GM12878 (cell line): ENCODE measurements at regions not wholly inside any gene's neighbourhood (a gene's known extent, or its start where the extent isn't known, plus 50 kb on each side); places are given as distances from the start of the nearest gene placed in this dataset.

Experiments used
- ATAC-seq: fragments of 200-7000 bp; cut with Tn5 transposase; 3 replicates; pipeline ENCODE4 v1.9.1; 2020; ENCODE audit warnings: mild to moderate bottlenecking, moderate library complexity
- BruUV-seq: library from RNA; stranded (reverse); fragments of 400-500 nt; replicated peaks from 2 replicates; lab custom pipeline; 2021; lab: Mats Ljungman, UMichigan
- CTCF ChIA-PET: fragments of 300-600 bp; sonication (Branson Sonifier 250); formaldehyde crosslinking; extraction: SDS; loops from one replicate; lab custom pipeline; 2021; ENCODE audit warnings: inconsistent platforms; lab: Yijun Ruan, JAX
- POLR2A ChIA-PET: fragments of 350-600 bp; formaldehyde crosslinking; extraction: SDS; loops from one replicate; lab custom pipeline; 2021; ENCODE audit warnings: inconsistent platforms; lab: Charles Lee
- RAD21 ChIA-PET: fragments of 300-600 bp; sonication (Branson Sonifier 250); formaldehyde crosslinking; loops from one replicate; lab custom pipeline; 2023; ENCODE audit warnings: antibody characterized with exemption; ENCODE audit not compliant: unreplicated experiment; lab: Charles Lee
- SMC1A ChIA-PET: fragments of 300-600 bp; sonication (Branson Sonifier 250); formaldehyde crosslinking; loops from one replicate; lab custom pipeline; 2023; ENCODE audit not compliant: unreplicated experiment, uncharacterized antibody; lab: Charles Lee
- DNase-seq: peaks from one replicate; pipeline ENCODE4 v3.0.0-alpha.2; 2011; ENCODE audit warnings: low read depth, low spot score
- FAIRE-seq: peaks from 3 replicates; lab custom pipeline; 2011; peaks lifted over from hg19 to GRCh38; lab: Jason Lieb, UNC
- H2AFZ ChIP-seq: 2 replicates; pipeline ENCODE4 v1.6.0; 2011; ENCODE audit warnings: low read depth, low read length, control low read depth; ENCODE audit not compliant: control insufficient read depth
- H3K27ac ChIP-seq: 2 replicates; pipeline ENCODE4 v1.5.1; 2011; ENCODE audit warnings: control low read depth; ENCODE audit not compliant: control insufficient read depth, insufficient read depth
- H3K27me3 ChIP-seq, 2 experiments: replicated peaks in 1 of 2; 2 replicates each; pipeline versions ENCODE4 v1.6.0 to v1.6.1; 2011; ENCODE audit warnings: low read length in 1 of 2; ENCODE audit not compliant: control insufficient read depth in 2 of 2, insufficient read depth in 2 of 2
- H3K36me3 ChIP-seq, 2 experiments: 2 replicates each; pipeline ENCODE4 v1.5.1; 2011; ENCODE audit warnings: low read length in 1 of 2; ENCODE audit not compliant: control insufficient read depth in 2 of 2, insufficient read depth in 2 of 2
- H3K4me1 ChIP-seq: 2 replicates; pipeline ENCODE4 v1.6.1; 2011; ENCODE audit warnings: mild to moderate bottlenecking, low read length, moderate library complexity, mixed read lengths; ENCODE audit not compliant: control insufficient read depth, insufficient read depth
- H3K4me2 ChIP-seq: 2 replicates; pipeline ENCODE4 v1.6.0; 2011; ENCODE audit warnings: control low read depth; ENCODE audit not compliant: control insufficient read depth, insufficient read depth
- H3K4me3 ChIP-seq: fragments of 200-600 bp; sonication (generic); 2 replicates; pipeline ENCODE4 v1.5.1; 2016
- H3K79me2 ChIP-seq: 2 replicates; pipeline ENCODE4 v1.6.0; 2011; ENCODE audit warnings: low read length; ENCODE audit not compliant: control insufficient read depth, insufficient read depth
- H3K9ac ChIP-seq: 2 replicates; pipeline ENCODE4 v1.8.0; 2011; ENCODE audit warnings: low read length, control low read depth, mixed read lengths; ENCODE audit not compliant: control insufficient read depth, insufficient read depth
- H3K9me3 ChIP-seq: replicated peaks from 3 replicates; pipeline ENCODE4 v1.5.1; 2011; ENCODE audit warnings: mild to moderate bottlenecking, low read length; ENCODE audit not compliant: control insufficient read depth, insufficient read depth
- H4K20me1 ChIP-seq: 2 replicates; pipeline ENCODE4 v1.6.0; 2011; ENCODE audit not compliant: control insufficient read depth, insufficient read depth
- BCL3 ChIP-seq: IDR thresholded peaks from 2 replicates; pipeline ENCODE4 v1.6.1; 2011; ENCODE audit warnings: borderline replicate concordance, low read depth, mild to moderate bottlenecking, moderate library complexity, low read length; ENCODE audit not compliant: insufficient read depth, poor library complexity, severe bottlenecking
- ELK1 ChIP-seq: IDR thresholded peaks from 2 replicates; pipeline ENCODE4 v1.6.1; 2012; ENCODE audit warnings: low read depth, low read length, improper control_type of control experiment
- FOXM1 ChIP-seq: IDR thresholded peaks from 2 replicates; pipeline ENCODE4 v1.6.1; 2012; ENCODE audit warnings: low read depth, mild to moderate bottlenecking, inconsistent platforms, low read length, moderate library complexity
- IKZF1 ChIP-seq: fragments of 450-650 bp; conservative IDR thresholded peaks from 2 replicates; pipeline ENCODE4 v1.6.1; 2017; ENCODE audit warnings: antibody characterized with exemption, mild to moderate bottlenecking
- NR2C1 ChIP-seq: fragments of 450-650 bp; IDR thresholded peaks from 2 replicates; pipeline ENCODE4 v1.6.1; 2017; ENCODE audit warnings: antibody characterized with exemption, mild to moderate bottlenecking, moderate library complexity
- PAX8 ChIP-seq: fragments of 450-650 bp; IDR thresholded peaks from 2 replicates; pipeline ENCODE4 v1.6.1; 2017; ENCODE audit warnings: mild to moderate bottlenecking, moderate library complexity
- POLR2A ChIP-seq: IDR thresholded peaks from 2 replicates; pipeline ENCODE4 v1.6.1; 2011; ENCODE audit warnings: low read depth, mild to moderate bottlenecking, low read length
- RCOR1 ChIP-seq: conservative IDR thresholded peaks from 2 replicates; pipeline ENCODE4 v1.6.1; 2012; ENCODE audit warnings: low read depth, low read length, improper control_type of control experiment
- SUPT20H ChIP-seq: IDR thresholded peaks from 2 replicates; pipeline ENCODE4 v1.6.1; 2011; ENCODE audit warnings: low read depth, mild to moderate bottlenecking, low read length, moderate library complexity, borderline replicate concordance; ENCODE audit not compliant: control insufficient read depth
- TCF12 ChIP-seq: IDR thresholded peaks from 2 replicates; pipeline ENCODE4 v1.6.1; 2011; ENCODE audit warnings: low read depth, mild to moderate bottlenecking, low read length
- WGBS: methylation state at CpG from one replicate; pipeline ENCODE4 v1.1.6; 2016; ENCODE audit warnings: low lambda C conversion rate; ENCODE audit not compliant: insufficient replicate concordance, insufficient coverage; ENCODE audit errors: missing lambda C conversion rate; 5-methylcytosine and 5-hydroxymethylcytosine counted together
- in situ Hi-C: fragments of 300-500 bp; cut with MboI; formaldehyde crosslinking; loops from 9 replicates; pipeline ENCODE4 v1.14.3; 2018; ENCODE audit warnings: mixed read lengths
- intact Hi-C: fragments of 100-400 bp; cut with micrococcal nuclease; formaldehyde crosslinking; loops from one replicate; pipeline ENCODE4 v1.14.2; 2022; ENCODE audit not compliant: unreplicated experiment

GRCh38 chr6:112773187-112773586 lies 426.1 kb downstream of the RFPL4B start:
- ATAC-seq: no peak
- BruUV-seq: no TSS peak
- no peak for FAIRE-seq
- Histone ChIP-seq H3K79me2 (no peaks in the 10 kb centered on the region), H3K4me3 (no peak overlapping the region), H3K9me3 (no peaks in the 10 kb centered on the region), H3K27me3 (no peaks in the 10 kb centered on the region), H3K27ac (no peak overlapping the region), H3K4me2 (no peak overlapping the region), H3K4me1 (no peaks in the 10 kb centered on the region), H3K9ac (no peak overlapping the region), H3K36me3 (no peaks in the 10 kb centered on the region), H4K20me1 (no peaks in the 10 kb centered on the region), H2AFZ (no peak overlapping the region)
- RAD21 ChIA-PET: no interaction called here
- no peak for DNase-seq
- WGBS: 0% methylated on average over 1 of the region's 1 CpG
- POLR2A ChIA-PET: no interaction called here
- intact Hi-C loops (no loop called here), in situ Hi-C loops (loop anchor here (10.0 kb wide), 1 partner anchor 1112 kb away; no protein-coding TSS in a partner anchor)
- CTCF ChIA-PET: interaction anchor here (1.9 kb wide), 1 partner anchor 1136 kb away, joined by 4 read pairs; no protein-coding TSS in a partner anchor
- SMC1A ChIA-PET: no interaction called here
- TF ChIP-seq TCF12: no peak
- TF ChIP-seq RCOR1: no peak
- no peak for TF ChIP-seq ELK1
- TF ChIP-seq FOXM1: no peak
- TF ChIP-seq POLR2A: no peak
- no peak for TF ChIP-seq PAX8
- no peak for TF ChIP-seq NR2C1
- no peak for TF ChIP-seq SUPT20H

GRCh38 chr6:112774319-112774718 lies 427.2 kb downstream of the RFPL4B start:
- ChIA-PET POLR2A (no interaction called here), SMC1A (interaction anchor here (1.6 kb wide), 1 partner anchor 1105 kb away, joined by 3 read pairs; no protein-coding TSS in a partner anchor), RAD21 (interaction anchor here (1.1 kb wide), 1 partner anchor 366 kb away, joined by 3 read pairs; no protein-coding TSS in a partner anchor), CTCF (interaction anchor here (1.2 kb wide), 1 partner anchor 11 kb away, joined by 4 read pairs; no protein-coding TSS in a partner anchor)
- TF ChIP-seq BCL3 (no peak), IKZF1 (no peak)
- Histone ChIP-seq H3K27me3 (no peaks in the 10 kb centered on the region), H3K4me3 (no peak overlapping the region), H3K9me3 (no peaks in the 10 kb centered on the region), H2AFZ (no peak overlapping the region), H4K20me1 (no peaks in the 10 kb centered on the region), H3K27ac (no peak overlapping the region), H3K36me3 (no peaks in the 10 kb centered on the region), H3K4me2 (no peak overlapping the region), H3K79me2 (no peaks in the 10 kb centered on the region), H3K4me1 (no peaks in the 10 kb centered on the region), H3K9ac (no peak overlapping the region)
- WGBS: 32% methylated on average over 4 of the region's 4 CpGs
- FAIRE-seq (no peak), ATAC-seq (no peak), DNase-seq (no peak)
- in situ Hi-C loops: loop anchor here (10.0 kb wide), 1 partner anchor 1110 kb away; no protein-coding TSS in a partner anchor
- intact Hi-C loops: no loop called here
- no TSS peak for BruUV-seq
